ENCODE measurements at regions not wholly inside any gene's neighbourhood (a gene's known extent, or its start where the extent isn't known, plus 50 kb on each side); places are given as distances from the start of the nearest gene placed in this dataset.

DNA sequence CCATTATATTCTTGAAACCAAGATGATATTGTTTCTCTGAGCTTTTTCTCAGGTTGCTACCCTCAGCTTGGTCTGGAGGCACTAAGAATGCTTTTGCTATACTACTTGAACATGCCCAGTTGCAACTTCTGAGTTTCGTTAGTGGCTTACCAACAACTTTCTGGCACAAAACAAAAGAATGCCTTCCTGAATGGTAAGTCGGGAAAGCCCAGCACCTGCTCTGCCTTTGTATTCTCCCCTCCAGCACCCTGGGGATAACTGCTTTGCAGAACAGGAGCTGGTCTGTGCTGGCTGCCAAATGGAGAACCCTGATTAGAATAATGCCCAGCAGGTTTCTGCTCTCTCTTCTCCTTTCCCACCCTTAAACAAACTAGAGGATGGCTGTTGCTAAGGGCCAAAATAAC lies 149.3 kb downstream of the TGFB2 start:
- Histone ChIP-seq H3K4me3 (no peak overlapping the region), H3K4me2 (no peak overlapping the region), H3K4me1 (peaks cover 0 to 13% (median 0%) of the 10 kb centered on the region in 10 experiments; a peak in 6 of 20 replicates), H3K36me3 (no peaks in the 10 kb centered on the region), H3K9ac (no peak overlapping the region), H4K20me1 (no peaks in the 10 kb centered on the region), H3K27me3 (no peaks in the 10 kb centered on the region), H3K9me3 (replicated peaks in 1 of 11) (no peaks in the 10 kb centered on the region), H3K27ac (no peak overlapping the region)
- no peak for TF ChIP-seq Cebpa-rat (IDR thresholded peaks at IDR 0.05)

DNA sequence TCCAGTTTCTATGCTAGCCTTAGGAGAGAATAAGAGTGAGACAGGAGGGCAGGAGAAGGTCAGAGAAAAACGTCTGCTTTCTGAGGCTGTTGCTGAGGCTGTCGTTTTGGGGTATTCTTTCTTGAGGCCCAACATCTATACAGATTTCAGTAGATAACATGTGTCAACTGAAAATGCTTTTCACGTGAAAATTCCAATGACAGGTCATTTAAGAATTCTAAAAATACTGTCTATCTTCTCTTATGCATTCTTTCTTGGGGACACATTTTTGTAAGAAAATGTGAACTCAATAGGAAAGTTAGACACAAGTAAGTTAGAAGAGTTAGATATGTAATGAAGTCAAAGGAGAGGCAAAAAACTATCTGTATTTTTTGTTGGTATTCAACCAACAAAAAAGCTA lies 150.8 kb downstream of the TGFB2 start:
- H3K9ac ChIP-seq = no peak overlapping the region
- no peak overlapping the region for H3K4me2 ChIP-seq
- no peaks in the 10 kb centered on the region for H3K9me3 ChIP-seq (replicated peaks in 1 of 11)
- H4K20me1 ChIP-seq = no peaks in the 10 kb centered on the region
- H3K4me1 ChIP-seq = peaks cover 0 to 19% (median 0%) of the 10 kb centered on the region in 10 experiments; a peak in 6 of 20 replicates
- no peaks in the 10 kb centered on the region for H3K36me3 ChIP-seq
- TF ChIP-seq Cebpa-rat (IDR thresholded peaks at IDR 0.05) = no peak
- H3K4me3 ChIP-seq = no peak overlapping the region
- H3K27ac ChIP-seq = no peak overlapping the region
- H3K27me3 ChIP-seq = no peaks in the 10 kb centered on the region

DNA sequence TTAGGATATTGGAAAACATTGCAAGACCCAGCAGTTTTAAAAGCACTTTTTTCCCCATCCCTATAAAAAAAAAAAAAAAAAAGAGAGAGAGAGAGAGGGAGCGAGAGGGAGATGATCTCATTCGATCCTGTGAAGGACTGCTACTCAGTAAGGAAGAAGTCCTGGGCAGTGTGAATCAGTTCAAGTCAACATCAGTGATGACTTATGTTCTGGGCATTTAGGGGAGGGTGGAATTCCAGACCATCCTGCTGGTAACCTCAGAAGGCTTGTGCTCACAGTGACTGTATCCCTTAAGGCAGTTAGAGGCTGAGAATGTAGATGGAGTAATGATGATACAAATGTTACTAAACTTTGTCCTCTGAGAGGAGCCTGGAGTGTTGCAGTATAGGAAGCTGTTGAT lies 151.4 kb downstream of the TGFB2 start:
- no peak overlapping the region for H3K9ac ChIP-seq
- H3K27ac ChIP-seq = no peak overlapping the region
- H3K36me3 ChIP-seq = no peaks in the 10 kb centered on the region
- TF ChIP-seq Cebpa-rat (IDR thresholded peaks at IDR 0.05) = no peak
- H3K4me3 ChIP-seq = no peak overlapping the region
- H3K4me1 ChIP-seq = peaks cover 0 to 19% (median 0%) of the 10 kb centered on the region in 10 experiments; a peak in 6 of 20 replicates
- H3K27me3 ChIP-seq = no peaks in the 10 kb centered on the region
- H3K9me3 ChIP-seq (replicated peaks in 1 of 11) = no peaks in the 10 kb centered on the region
- H3K4me2 ChIP-seq = no peak overlapping the region
- no peaks in the 10 kb centered on the region for H4K20me1 ChIP-seq

DNA sequence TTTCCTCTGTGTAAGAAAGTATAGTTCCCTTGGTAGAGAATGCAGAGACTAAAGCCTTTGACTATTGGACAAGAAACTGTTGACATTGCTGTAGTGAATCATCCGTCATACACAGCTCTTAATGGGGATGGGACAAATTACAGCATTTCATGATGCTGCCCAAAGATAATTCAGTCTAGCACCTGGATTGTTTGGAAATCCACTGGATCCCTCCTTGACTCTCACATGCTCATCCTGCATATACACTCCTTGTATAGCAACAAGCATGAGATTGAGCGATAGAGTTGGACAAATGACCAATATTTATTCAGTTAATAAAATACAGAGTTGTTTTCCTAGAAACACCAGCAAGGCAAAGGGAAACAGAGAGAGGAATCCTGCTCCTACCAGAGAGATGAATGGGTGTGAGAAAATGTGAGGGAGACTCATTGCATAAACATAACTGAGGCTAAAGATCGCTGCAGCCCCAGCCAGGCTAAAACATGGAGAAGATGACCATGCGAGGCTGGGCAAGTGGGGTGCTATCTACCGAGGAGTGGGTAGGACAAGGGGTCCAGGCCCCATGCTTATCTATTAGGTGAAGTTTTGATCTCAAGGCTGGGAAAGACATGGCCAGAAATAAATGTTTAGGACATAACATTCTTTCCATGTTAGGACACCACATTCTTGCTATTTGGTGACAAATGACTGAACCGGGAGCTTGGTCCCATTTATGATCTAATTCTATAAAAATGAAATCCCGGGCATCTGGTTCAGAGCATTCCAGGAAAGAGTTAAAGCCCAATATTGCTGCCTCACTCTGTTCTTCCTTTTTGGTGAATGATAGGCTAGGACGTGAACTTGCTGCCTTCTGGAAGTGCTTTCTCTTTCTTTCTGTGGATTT lies 153.2 kb downstream of the TGFB2 start:
- H3K4me2 ChIP-seq = peak overlapping the region in 4 of 11 experiments; percentile 17 to 74 (median 40); a peak in 6 of 22 replicates
- 0 out of 22 replicates have a peak overlapping the region, but pooled peaks of 1 of the 11 experiments have one; percentile 43 for H3K9ac ChIP-seq
- H3K36me3 ChIP-seq = no peaks in the 10 kb centered on the region
- peaks cover 0 to 19% (median 0%) of the 10 kb centered on the region in 10 experiments; a peak in 6 of 20 replicates for H3K4me1 ChIP-seq
- H4K20me1 ChIP-seq = no peaks in the 10 kb centered on the region
- H3K9me3 ChIP-seq (replicated peaks in 1 of 11) = no peaks in the 10 kb centered on the region
- H3K27ac ChIP-seq = no peak overlapping the region
- peak overlapping the region in 1 of 10 experiments; percentile 17; a peak in 1 of 20 replicates for H3K4me3 ChIP-seq
- H3K27me3 ChIP-seq = no peaks in the 10 kb centered on the region
- no peak for TF ChIP-seq Cebpa-rat (IDR thresholded peaks at IDR 0.05)

DNA sequence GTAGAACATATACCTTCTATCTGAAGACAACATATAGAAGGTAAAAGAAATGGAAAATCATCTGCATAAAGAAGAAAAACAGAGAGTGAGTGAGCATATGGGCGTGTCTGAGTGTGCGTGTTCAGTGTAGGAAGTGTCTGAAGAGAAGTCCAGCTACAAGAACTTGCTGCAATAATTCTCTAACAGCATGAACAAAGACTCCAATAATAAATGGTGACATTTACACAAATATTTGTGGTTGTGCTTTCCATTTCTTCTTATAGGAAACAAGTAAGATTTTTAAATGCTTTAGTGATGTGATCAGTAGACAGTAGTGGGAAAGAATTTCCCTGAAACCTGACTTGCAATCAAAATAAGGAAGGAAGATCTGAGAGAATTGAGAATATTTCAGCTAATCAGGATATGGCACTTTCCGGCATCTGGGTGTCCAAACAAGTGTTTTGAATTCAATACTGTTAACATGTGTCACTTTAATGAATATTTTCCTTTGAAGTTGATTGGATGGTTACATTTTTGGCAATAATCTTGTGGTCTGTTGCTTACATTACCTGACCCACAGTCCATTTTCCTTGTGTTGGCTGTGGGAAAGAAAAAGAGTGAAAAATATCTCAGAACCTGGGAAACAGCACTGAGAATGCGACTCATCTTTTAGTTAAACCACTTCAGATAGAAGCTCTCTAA lies 154.0 kb downstream of the TGFB2 start:
- H3K27ac ChIP-seq = no peak overlapping the region

DNA sequence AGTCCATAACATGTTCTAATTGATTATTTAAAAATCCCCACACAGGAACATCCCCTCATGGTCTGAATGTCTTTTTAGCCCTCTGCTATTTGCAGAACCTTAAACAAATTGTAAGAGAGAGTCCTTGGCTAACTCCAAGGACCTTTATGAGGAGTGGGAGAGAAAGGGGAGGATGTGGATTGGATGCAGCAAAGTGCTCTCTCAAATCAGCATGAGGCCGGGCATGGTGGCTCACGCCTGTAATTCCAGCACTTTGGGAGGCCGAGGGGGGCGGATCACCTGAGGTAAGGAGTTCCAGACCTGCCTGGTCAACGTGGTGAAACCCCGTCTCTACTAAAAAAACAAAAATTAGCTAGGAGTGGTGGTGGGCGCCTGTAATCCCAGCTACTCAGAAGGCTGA lies 154.8 kb downstream of the TGFB2 start:
- Histone ChIP-seq H3K4me2 (peak overlapping the region in 2 of 11 experiments; percentile 45 to 74; a peak in 3 of 22 replicates), H3K9me3 (replicated peaks in 1 of 11) (no peaks in the 10 kb centered on the region), H3K9ac (no peak overlapping the region), H3K4me3 (no peak overlapping the region), H3K4me1 (peaks cover 0 to 19% (median 0%) of the 10 kb centered on the region in 10 experiments; a peak in 6 of 20 replicates), H3K36me3 (no peaks in the 10 kb centered on the region), H3K27ac (no peak overlapping the region), H3K27me3 (no peaks in the 10 kb centered on the region), H4K20me1 (no peaks in the 10 kb centered on the region)
- TF ChIP-seq Cebpa-rat (IDR thresholded peaks at IDR 0.05) = no peak

More for the DNA sequence above, 154.0 kb downstream of the TGFB2 start:
- Histone ChIP-seq H3K4me1 (peaks cover 0 to 19% (median 0%) of the 10 kb centered on the region in 10 experiments; a peak in 6 of 20 replicates), H3K36me3 (no peaks in the 10 kb centered on the region), H3K9me3 (replicated peaks in 1 of 11) (no peaks in the 10 kb centered on the region), H3K4me2 (peak overlapping the region in 4 of 11 experiments; percentile 17 to 74 (median 40); a peak in 7 of 22 replicates), H3K27me3 (no peaks in the 10 kb centered on the region), H3K9ac (0 out of 22 replicates have a peak overlapping the region, but pooled peaks of 1 of the 11 experiments have one; percentile 43), H3K4me3 (peak overlapping the region in 1 of 10 experiments; percentile 17; a peak in 1 of 20 replicates), H4K20me1 (no peaks in the 10 kb centered on the region)
- no peak for TF ChIP-seq Cebpa-rat (IDR thresholded peaks at IDR 0.05)

DNA sequence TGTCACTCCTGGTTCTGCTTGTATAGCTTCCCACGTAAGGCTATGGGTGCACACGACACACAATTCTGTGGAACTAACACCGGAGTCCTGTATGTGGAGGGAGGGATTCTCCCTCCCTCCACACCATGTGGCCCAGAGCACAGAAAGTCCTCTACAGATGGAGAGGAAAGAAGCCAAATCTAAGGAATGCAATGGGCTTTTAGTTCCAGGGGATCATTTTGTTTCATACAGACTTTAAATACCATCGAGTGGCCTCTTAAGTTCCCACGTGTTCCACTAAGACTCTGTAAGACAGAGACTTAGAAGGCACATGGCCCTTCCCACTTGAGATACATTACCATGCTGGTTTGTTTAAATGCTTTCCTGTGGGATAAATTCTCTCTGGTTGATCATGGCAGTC lies 156.0 kb downstream of the TGFB2 start:
- no peak for TF ChIP-seq Cebpa-rat (IDR thresholded peaks at IDR 0.05)
- Histone ChIP-seq H3K9ac (no peak overlapping the region), H3K9me3 (replicated peaks in 1 of 11) (peaks cover 0 to 7% (median 1%) of the 10 kb centered on the region in 11 experiments; a peak in 13 of 22 replicates)

DNA sequence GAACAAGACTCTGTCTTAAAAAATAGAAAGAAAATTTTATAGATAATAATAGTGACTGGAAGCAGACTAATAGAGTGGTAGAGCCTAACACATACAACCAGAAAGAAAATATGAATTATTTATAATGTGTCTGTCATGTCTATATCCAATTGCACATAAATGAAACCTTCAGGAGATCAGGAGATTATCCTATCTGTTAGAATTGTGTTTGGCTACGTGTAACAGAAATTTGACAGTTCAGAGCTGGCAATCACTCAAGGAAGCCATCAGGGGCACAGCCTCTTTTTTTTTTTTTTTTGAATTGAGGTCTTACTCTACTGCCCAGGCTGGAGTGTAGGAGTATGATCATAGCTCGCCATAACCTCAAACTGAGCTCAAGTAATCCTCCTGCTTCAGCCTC lies 157.2 kb downstream of the TGFB2 start:
- H3K27me3 ChIP-seq = no peaks in the 10 kb centered on the region
- no peak overlapping the region for H3K4me2 ChIP-seq
- no peaks in the 10 kb centered on the region for H4K20me1 ChIP-seq
- H3K9ac ChIP-seq = no peak overlapping the region
- H3K27ac ChIP-seq = no peak overlapping the region
- H3K36me3 ChIP-seq = no peaks in the 10 kb centered on the region
- H3K9me3 ChIP-seq (replicated peaks in 1 of 11) = peaks cover 11 to 19% (median 14%) of the 10 kb centered on the region in 11 experiments
- H3K4me3 ChIP-seq = no peak overlapping the region
- peaks cover 0 to 19% (median 0%) of the 10 kb centered on the region in 10 experiments; a peak in 6 of 20 replicates for H3K4me1 ChIP-seq
- TF ChIP-seq Cebpa-rat (IDR thresholded peaks at IDR 0.05) = no peak

More for the DNA sequence above, 156.0 kb downstream of the TGFB2 start:
- Histone ChIP-seq H3K4me2 (no peak overlapping the region), H4K20me1 (no peaks in the 10 kb centered on the region), H3K4me3 (no peak overlapping the region), H3K4me1 (peaks cover 0 to 19% (median 0%) of the 10 kb centered on the region in 10 experiments; a peak in 6 of 20 replicates), H3K27me3 (no peaks in the 10 kb centered on the region), H3K27ac (no peak overlapping the region), H3K36me3 (no peaks in the 10 kb centered on the region)

DNA sequence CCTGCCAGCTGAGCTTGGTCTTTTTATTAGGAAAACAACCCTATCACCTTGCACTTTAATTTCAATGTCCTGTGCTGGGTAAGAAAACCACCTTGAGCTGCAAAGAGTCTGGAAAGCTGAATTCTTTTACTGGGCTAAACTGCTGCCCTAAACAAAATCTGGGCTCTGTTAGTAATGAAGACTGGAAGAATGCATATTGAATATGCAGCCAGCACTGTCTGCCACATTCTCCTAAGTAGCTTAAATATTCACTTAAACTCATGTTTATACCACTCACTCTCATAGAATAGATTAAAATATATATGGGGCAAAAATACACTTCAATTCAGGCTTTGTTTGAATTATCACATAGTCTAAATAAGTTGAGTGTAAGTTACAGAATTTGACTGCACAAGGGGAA lies 158.0 kb downstream of the TGFB2 start:
- Histone ChIP-seq H3K27ac (no peak overlapping the region), H3K4me3 (no peak overlapping the region), H4K20me1 (no peaks in the 10 kb centered on the region), H3K27me3 (no peaks in the 10 kb centered on the region), H3K36me3 (no peaks in the 10 kb centered on the region), H3K9me3 (replicated peaks in 1 of 11) (peaks cover 18 to 27% (median 21%) of the 10 kb centered on the region in 11 experiments), H3K4me2 (no peak overlapping the region), H3K4me1 (peaks cover 0 to 19% (median 0%) of the 10 kb centered on the region in 10 experiments; a peak in 6 of 20 replicates), H3K9ac (no peak overlapping the region)
- TF ChIP-seq Cebpa-rat (IDR thresholded peaks at IDR 0.05) = no peak

All from BLaER1 treated with 17β-estradiol and CSF1 and Interleukin-3, amounts not matched to agents 10 nM and 100 nM (cell line).